Activated CD4-positive, alpha-beta T cell treated with anti-CD3 and anti-CD28 coated beads, Interleukin-2, amount 10 ng/mL, durations not matched to agents 7 days and 5 days (primary cell): ENCODE measurements at regions not wholly inside any gene's neighbourhood (a gene's known extent, or its start where the extent isn't known, plus 50 kb on each side); places are given as distances from the start of the nearest gene placed in this dataset.
"Not testable (repeated sequence)": the region's sequence is repeated elsewhere in the genome, so short reads cannot be mapped to it uniquely, and the experiment has no call there.

Source experiments
- CTCF ChIA-PET: fragments of 350-600 bp; sonication (Branson Sonifier 250); formaldehyde crosslinking; loops from one replicate; lab custom pipeline; 2021; ENCODE audit warnings: antibody characterized with exemption; lab: Charles Lee
- POLR2A ChIA-PET: fragments of 350-600 bp; sonication (Branson Sonifier 250); formaldehyde crosslinking; loops from one replicate; lab custom pipeline; 2021; ENCODE audit warnings: antibody characterized with exemption; lab: Charles Lee
- DNase-seq: peaks from one replicate; pipeline ENCODE4 v3.0.0-alpha.2; 2020
- H3K27ac Mint-ChIP-seq: one replicate; pipeline ENCODE4 v1.8.0; 2021; ENCODE audit warnings: mild to moderate bottlenecking, moderate library complexity, mixed read lengths
- H3K27me3 Mint-ChIP-seq: one replicate; pipeline ENCODE4 v1.8.0; 2021; ENCODE audit warnings: mixed read lengths
- H3K36me3 Mint-ChIP-seq: one replicate; pipeline ENCODE4 v1.8.0; 2021; ENCODE audit warnings: low read depth, mixed read lengths
- H3K4me1 Mint-ChIP-seq: one replicate; pipeline ENCODE4 v1.8.0; 2021; ENCODE audit warnings: mixed read lengths
- H3K4me3 Mint-ChIP-seq: one replicate; pipeline ENCODE4 v1.8.0; 2021; ENCODE audit warnings: mild to moderate bottlenecking, moderate library complexity, mixed read lengths
- H3K9me3 Mint-ChIP-seq: one replicate; pipeline ENCODE4 v1.8.0; 2021; ENCODE audit warnings: mixed read lengths

- CTCF ChIA-PET = interaction anchor here (1.1 kb wide), 1 partner anchor 739 kb away, joined by 3 read pairs; no protein-coding TSS in a partner anchor
- DNase-seq = no peak
- no peak overlapping the region for H3K4me3 Mint-ChIP-seq
- no peak overlapping the region for H3K27ac Mint-ChIP-seq
- POLR2A ChIA-PET = no interaction called here
- H3K9me3 Mint-ChIP-seq = no peaks in the 10 kb centered on the region
- no peaks in the 10 kb centered on the region for H3K36me3 Mint-ChIP-seq
- no peaks in the 10 kb centered on the region for H3K4me1 Mint-ChIP-seq
- peaks cover 3% of the 10 kb centered on the region for H3K27me3 Mint-ChIP-seq
Measured at GRCh38 chr2:147172493-147173188, 672.2 kb upstream of the ACVR2A start.

DNA sequence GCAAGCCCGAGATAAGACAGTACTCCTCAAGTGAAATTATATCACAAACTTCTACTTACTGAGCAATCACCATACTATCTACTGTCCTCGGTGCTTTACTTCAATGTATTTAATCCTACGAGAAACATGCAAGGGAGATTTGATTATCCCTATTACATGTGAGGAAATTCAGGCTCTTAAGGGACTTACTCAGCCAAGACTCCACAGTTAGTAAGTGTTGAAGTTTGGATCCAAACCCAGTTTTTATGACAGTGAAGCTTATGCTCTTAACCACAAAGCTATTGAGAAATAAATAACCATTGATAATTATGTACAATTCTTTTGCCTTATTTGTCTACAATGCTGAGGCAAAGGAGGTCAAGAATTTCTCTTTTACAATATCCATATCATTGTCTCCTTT lies 672.9 kb upstream of the ACVR2A start:
- no peak overlapping the region for H3K4me3 Mint-ChIP-seq
- ChIA-PET POLR2A (no interaction called here), CTCF (interaction anchor here (1.1 kb wide), 1 partner anchor 740 kb away, joined by 3 read pairs; no protein-coding TSS in a partner anchor)
- H3K36me3 Mint-ChIP-seq = no peaks in the 10 kb centered on the region
- peaks cover 3% of the 10 kb centered on the region for H3K27me3 Mint-ChIP-seq
- no peaks in the 10 kb centered on the region for H3K4me1 Mint-ChIP-seq
- no peaks in the 10 kb centered on the region for H3K9me3 Mint-ChIP-seq
- no peak for DNase-seq
- no peak overlapping the region for H3K27ac Mint-ChIP-seq

DNA sequence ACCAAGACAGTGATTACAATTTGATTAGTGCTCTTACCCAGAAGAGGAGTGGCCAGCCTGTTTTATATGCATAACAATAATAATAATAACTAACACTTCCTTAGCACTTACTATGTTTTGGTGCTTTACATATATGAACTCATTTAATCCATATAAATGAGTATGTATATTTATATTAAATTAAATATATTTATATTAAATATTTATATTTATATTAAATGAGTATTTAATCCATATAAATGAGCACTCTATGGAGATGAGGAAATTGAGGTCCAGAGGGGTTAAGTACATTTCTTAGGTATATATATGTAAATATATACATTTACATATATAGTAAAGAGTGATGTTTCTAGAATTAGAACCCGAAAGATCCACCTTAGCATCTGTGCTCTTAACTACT lies 673.9 kb upstream of the ACVR2A start:
- Mint-ChIP-seq H3K36me3 (no peaks in the 10 kb centered on the region), H3K9me3 (no peaks in the 10 kb centered on the region), H3K27me3 (peaks cover 3% of the 10 kb centered on the region), H3K4me3 (no peak overlapping the region), H3K27ac (no peak overlapping the region), H3K4me1 (no peaks in the 10 kb centered on the region)
- POLR2A ChIA-PET = no interaction called here
- DNase-seq = no peak
- CTCF ChIA-PET = interaction anchor here (1.1 kb wide), 1 partner anchor 10 kb away, joined by 4 read pairs; no protein-coding TSS in a partner anchor

DNA sequence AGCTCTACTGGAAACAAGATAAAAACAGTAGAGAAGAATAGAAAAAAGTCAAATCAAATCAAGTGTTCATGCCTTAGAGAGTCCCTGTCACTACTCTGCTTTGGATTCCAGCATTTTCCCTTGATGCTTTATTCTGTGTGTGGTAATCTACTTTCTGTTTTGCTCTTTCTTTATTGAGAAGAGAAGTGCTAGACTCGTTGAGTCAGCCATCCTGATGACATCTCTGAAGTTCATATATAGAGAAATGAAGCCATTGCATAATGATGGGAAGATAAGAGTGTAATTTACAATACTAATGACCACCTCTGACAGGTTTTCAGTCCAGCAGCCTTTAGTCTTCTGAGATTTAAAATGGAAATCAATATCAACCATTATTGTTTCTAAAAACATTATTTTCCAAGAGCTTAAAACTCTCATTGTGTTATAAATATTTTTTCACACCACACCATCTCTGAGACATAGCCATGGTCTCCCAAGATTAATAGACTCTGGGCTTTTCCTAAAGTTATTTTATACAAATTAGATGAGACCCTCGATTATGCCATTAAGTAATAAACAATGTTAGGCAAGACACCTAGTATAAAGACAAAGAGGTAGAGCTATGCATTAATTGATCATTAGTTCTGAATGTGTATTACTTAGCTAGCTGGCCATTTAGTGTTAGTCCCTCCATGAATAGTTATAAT lies 679.0 kb upstream of the ACVR2A start:
- Mint-ChIP-seq H3K36me3 (no peaks in the 10 kb centered on the region), H3K9me3 (peaks cover 3% of the 10 kb centered on the region), H3K4me1 (no peaks in the 10 kb centered on the region), H3K27ac (no peak overlapping the region), H3K27me3 (peaks cover 2% of the 10 kb centered on the region), H3K4me3 (no peak overlapping the region)
- CTCF ChIA-PET = no interaction called here
- POLR2A ChIA-PET = no interaction called here
- DNase-seq = no peak

DNA sequence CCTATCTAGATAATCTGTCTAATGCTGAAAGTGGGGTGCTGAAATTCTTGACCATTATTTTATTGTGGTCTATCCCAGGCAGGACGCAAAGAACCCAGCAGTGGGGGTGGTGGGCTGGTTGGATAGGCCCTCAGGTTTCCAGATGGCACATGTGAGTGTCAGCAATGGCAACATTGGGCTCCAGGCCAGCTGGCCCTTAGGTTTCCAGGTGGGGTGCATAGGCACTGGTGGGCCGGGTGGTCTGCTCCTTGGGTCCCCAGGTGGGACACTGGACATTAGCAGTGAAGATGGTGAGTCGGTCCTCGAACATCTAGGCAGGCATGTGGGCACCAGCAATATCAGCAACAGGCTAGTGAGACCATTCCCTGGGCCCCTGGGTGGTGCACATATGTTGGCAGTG lies 680.3 kb upstream of the ACVR2A start:
- Mint-ChIP-seq H3K27me3 (peaks cover 2% of the 10 kb centered on the region), H3K9me3 (peaks cover 3% of the 10 kb centered on the region), H3K27ac (no peak overlapping the region), H3K4me1 (no peaks in the 10 kb centered on the region), H3K4me3 (no peak overlapping the region), H3K36me3 (no peaks in the 10 kb centered on the region)
- CTCF ChIA-PET = no interaction called here
- DNase-seq = no peak
- POLR2A ChIA-PET = no interaction called here

GRCh38 chr2:147161746-147162145 lies 683.1 kb upstream of the ACVR2A start:
- Mint-ChIP-seq H3K27me3 (peaks cover 5% of the 10 kb centered on the region), H3K36me3 (no peaks in the 10 kb centered on the region), H3K27ac (no peak overlapping the region), H3K9me3 (peaks cover 3% of the 10 kb centered on the region), H3K4me1 (no peaks in the 10 kb centered on the region), H3K4me3 (no peak overlapping the region)
- no peak for DNase-seq
- POLR2A ChIA-PET = no interaction called here
- CTCF ChIA-PET = no interaction called here

DNA sequence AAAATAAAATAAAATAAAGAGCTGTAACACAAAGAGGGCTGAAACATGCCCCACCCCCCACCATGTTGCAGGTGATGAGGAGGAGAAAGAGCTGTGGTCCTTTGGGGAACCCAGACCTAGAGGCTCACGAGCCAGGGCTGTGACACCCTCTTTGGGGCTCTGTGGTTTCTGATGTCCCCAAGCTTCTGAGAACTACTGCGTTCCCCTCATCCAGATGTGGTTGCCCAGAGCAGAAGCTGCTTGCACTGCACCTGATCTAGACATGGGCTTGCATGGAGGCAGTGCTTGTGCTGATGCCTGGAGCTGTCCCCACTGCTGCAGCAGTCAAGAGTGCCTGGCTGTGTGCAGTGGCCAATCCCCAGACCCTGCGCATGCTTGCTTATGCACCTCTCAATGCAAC lies 687.9 kb upstream of the ACVR2A start:
- Mint-ChIP-seq H3K4me3 (no peak overlapping the region), H3K27ac (no peak overlapping the region), H3K27me3 (peaks cover 4% of the 10 kb centered on the region), H3K36me3 (no peaks in the 10 kb centered on the region), H3K9me3 (peaks cover 2% of the 10 kb centered on the region), H3K4me1 (no peaks in the 10 kb centered on the region)
- ChIA-PET POLR2A (no interaction called here), CTCF (no interaction called here)
- no peak for DNase-seq

GRCh38 chr2:147150241-147150635 lies 694.6 kb upstream of the ACVR2A start:
- DNase-seq = no peak
- Mint-ChIP-seq H3K27me3 (no peaks in the 10 kb centered on the region), H3K9me3 (peaks cover 8% of the 10 kb centered on the region), H3K4me1 (no peaks in the 10 kb centered on the region), H3K27ac (no peak overlapping the region), H3K4me3 (no peak overlapping the region), H3K36me3 (no peaks in the 10 kb centered on the region)
- CTCF ChIA-PET = no interaction called here
- POLR2A ChIA-PET = no interaction called here

GRCh38 chr2:147149575-147150240 lies 695.1 kb upstream of the ACVR2A start:
- POLR2A ChIA-PET = no interaction called here
- Mint-ChIP-seq H3K36me3 (no peaks in the 10 kb centered on the region), H3K4me1 (no peaks in the 10 kb centered on the region), H3K27ac (no peak overlapping the region), H3K27me3 (peaks cover under 1% of the 10 kb centered on the region), H3K9me3 (peaks cover 8% of the 10 kb centered on the region), H3K4me3 (no peak overlapping the region)
- no peak for DNase-seq
- CTCF ChIA-PET = interaction anchor here (1.0 kb wide), 1 partner anchor 12 kb away, joined by 3 read pairs; no protein-coding TSS in a partner anchor

- Mint-ChIP-seq H3K4me1 (no peaks in the 10 kb centered on the region), H3K4me3 (no peak overlapping the region)
Measured at GRCh38 chr2:147147802-147148201, 697.0 kb upstream of the ACVR2A start.

GRCh38 chr2:147141930-147142329 lies 702.9 kb upstream of the ACVR2A start:
- Mint-ChIP-seq H3K27ac (no peak overlapping the region), H3K9me3 (no peaks in the 10 kb centered on the region), H3K4me1 (no peaks in the 10 kb centered on the region), H3K27me3 (peaks cover 12% of the 10 kb centered on the region), H3K36me3 (no peaks in the 10 kb centered on the region), H3K4me3 (no peak overlapping the region)
- DNase-seq = no peak
- ChIA-PET CTCF (no interaction called here), POLR2A (no interaction called here)

More at GRCh38 chr2:147147802-147148201, 697.0 kb upstream of the ACVR2A start:
- CTCF ChIA-PET = no interaction called here
- no peak overlapping the region for H3K27ac Mint-ChIP-seq
- no peaks in the 10 kb centered on the region for H3K36me3 Mint-ChIP-seq
- DNase-seq = no peak
- peaks cover 8% of the 10 kb centered on the region for H3K9me3 Mint-ChIP-seq
- POLR2A ChIA-PET = no interaction called here
- H3K27me3 Mint-ChIP-seq = peaks cover 5% of the 10 kb centered on the region

DNA sequence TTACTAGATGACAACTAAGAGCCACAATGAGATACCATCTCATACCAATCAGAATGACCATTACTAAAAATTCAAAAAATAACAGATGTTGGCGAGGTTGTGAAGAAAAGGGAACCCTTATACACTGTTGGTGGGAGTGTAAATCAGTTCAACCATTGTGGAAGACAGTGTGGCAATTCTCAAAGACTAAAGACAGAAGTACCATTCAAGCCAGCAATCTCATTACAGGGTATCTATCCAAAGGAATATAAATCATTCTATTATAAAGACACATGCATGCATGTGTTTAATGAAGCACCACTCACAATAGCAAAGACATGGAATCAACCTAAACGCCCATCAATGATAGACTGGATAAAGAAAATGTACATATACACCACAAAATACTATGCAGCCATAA lies 705.1 kb upstream of the ACVR2A start:
- DNase-seq, CTCF ChIA-PET: not testable (repeated sequence)
- H3K27me3 Mint-ChIP-seq = peaks cover 11% of the 10 kb centered on the region

DNA sequence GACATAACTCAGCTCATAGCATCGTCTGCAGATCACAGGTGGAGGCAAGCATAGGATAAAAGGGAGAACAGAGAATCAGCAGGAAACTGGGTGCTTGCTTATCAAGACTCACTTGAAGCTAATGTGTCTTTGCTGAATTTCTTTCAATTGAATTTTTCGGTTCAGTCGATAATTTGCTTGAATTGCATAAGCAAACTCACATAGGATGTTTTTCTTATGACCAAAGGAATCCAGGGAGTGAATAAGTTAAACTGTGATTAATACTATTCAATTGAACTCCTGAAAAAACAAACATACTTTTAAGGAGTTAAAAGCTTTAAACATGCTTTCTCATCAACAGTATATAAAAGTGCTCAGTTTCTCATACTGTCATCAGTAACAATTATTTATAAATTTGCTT lies 707.1 kb upstream of the ACVR2A start:
- POLR2A ChIA-PET = no interaction called here
- CTCF ChIA-PET = interaction anchor here (1.1 kb wide), 1 partner anchor 11 kb away, joined by 3 read pairs; no protein-coding TSS in a partner anchor
- Mint-ChIP-seq H3K27me3 (peaks cover 7% of the 10 kb centered on the region), H3K4me1 (no peaks in the 10 kb centered on the region), H3K9me3 (no peaks in the 10 kb centered on the region), H3K27ac (no peak overlapping the region), H3K36me3 (no peaks in the 10 kb centered on the region), H3K4me3 (no peak overlapping the region)
- no peak for DNase-seq

More for the DNA sequence above, 705.1 kb upstream of the ACVR2A start:
- H3K4me3 Mint-ChIP-seq, H3K9me3 Mint-ChIP-seq, H3K4me1 Mint-ChIP-seq, POLR2A ChIA-PET, H3K36me3 Mint-ChIP-seq, H3K27ac Mint-ChIP-seq: not testable (repeated sequence)
